IMR-90 (cell line): ENCODE measurements at regions not wholly inside any gene's neighbourhood (a gene's known extent, or its start where the extent isn't known, plus 50 kb on each side); places are given as distances from the start of the nearest gene placed in this dataset.

ENCODE experiments used
- ATAC-seq: fragments of 200-7000 bp; cut with Tn5 transposase; 2 replicates; pipeline ENCODE4 v1.9.1; 2020; ENCODE audit warnings: low read depth, mild to moderate bottlenecking, moderate library complexity
- BruUV-seq: library from RNA; stranded (reverse); fragments of 400-500 nt; replicated peaks from 2 replicates; lab custom pipeline; 2021; lab: Mats Ljungman, UMichigan
- CTCF ChIA-PET: fragments of 300-600 bp; formaldehyde crosslinking; extraction: SDS; loops from one replicate; lab custom pipeline; 2021; ENCODE audit warnings: antibody characterized with exemption; lab: Yijun Ruan, JAX
- POLR2A ChIA-PET: fragments of 300-600 bp; sonication (Branson Sonifier 250); formaldehyde crosslinking; loops from one replicate; lab custom pipeline; 2022; ENCODE audit warnings: antibody characterized with exemption; ENCODE audit not compliant: unreplicated experiment; lab: Charles Lee
- DNase-seq: peaks from one replicate; pipeline ENCODE4 v3.0.0; 2013
- H2AFZ ChIP-seq: replicated peaks from 2 replicates; pipeline ENCODE3; 2013; ENCODE audit warnings: low read length, mild to moderate bottlenecking; ENCODE audit not compliant: poor library complexity
- H2AK5ac ChIP-seq: 2 replicates; pipeline ENCODE4 v1.6.1; 2013; ENCODE audit warnings: low read depth, low read length, inconsistent platforms
- H2AK9ac ChIP-seq: replicated peaks from 2 replicates; pipeline ENCODE3; 2013; ENCODE audit warnings: mild to moderate bottlenecking, low read depth, low read length, moderate library complexity; ENCODE audit not compliant: poor library complexity
- H2BK120ac ChIP-seq: 2 replicates; pipeline ENCODE4 v1.6.1; 2013; ENCODE audit warnings: low read depth, low read length, inconsistent platforms
- H2BK15ac ChIP-seq: 3 replicates; pipeline ENCODE4 v1.6.1; 2013; ENCODE audit warnings: low read depth, low read length, inconsistent platforms
- H2BK20ac ChIP-seq: 2 replicates; pipeline ENCODE4 v1.6.1; 2013; ENCODE audit warnings: low read depth, mild to moderate bottlenecking, inconsistent platforms, low read length, moderate library complexity
- H2BK5ac ChIP-seq: 2 replicates; pipeline ENCODE4 v1.6.1; 2013; ENCODE audit warnings: mild to moderate bottlenecking, low read depth, low read length, inconsistent platforms; ENCODE audit not compliant: poor library complexity, severe bottlenecking
- H3K14ac ChIP-seq: replicated peaks from 2 replicates; pipeline ENCODE4 v1.6.1; 2013; ENCODE audit warnings: low read depth, low read length, inconsistent platforms
- H3K18ac ChIP-seq: 2 replicates; pipeline ENCODE4 v1.6.1; 2013; ENCODE audit warnings: low read depth, low read length, control low read depth
- H3K23ac ChIP-seq: 2 replicates; pipeline ENCODE4 v1.6.1; 2013; ENCODE audit warnings: low read depth, low read length, inconsistent platforms
- H3K27ac ChIP-seq: 2 replicates; pipeline ENCODE4 v1.5.1; 2013; ENCODE audit warnings: mild to moderate bottlenecking, control low read depth, low read length; ENCODE audit not compliant: insufficient read depth
- H3K27me3 ChIP-seq: 2 replicates; pipeline ENCODE4 v1.6.1; 2013; ENCODE audit warnings: low read length; ENCODE audit not compliant: control insufficient read depth, insufficient read depth
- H3K36me3 ChIP-seq: 2 replicates; pipeline ENCODE4 v1.6.1; 2013; ENCODE audit warnings: low read length, mixed read lengths; ENCODE audit not compliant: control insufficient read depth, insufficient read depth
- H3K4ac ChIP-seq: 2 replicates; pipeline ENCODE4 v1.6.1; 2013; ENCODE audit warnings: low read depth, low read length, inconsistent platforms
- H3K4me1 ChIP-seq: 2 replicates; pipeline ENCODE4 v1.6.1; 2013; ENCODE audit warnings: low read length, mixed read lengths; ENCODE audit not compliant: control insufficient read depth, insufficient read depth
- H3K4me2 ChIP-seq: 2 replicates; pipeline ENCODE4 v1.6.1; 2013; ENCODE audit warnings: low read depth, mild to moderate bottlenecking, control low read depth, low read length, moderate library complexity
- H3K4me3 ChIP-seq: 2 replicates; pipeline ENCODE4 v1.5.1; 2013; ENCODE audit warnings: low read depth, mild to moderate bottlenecking, control low read depth, low read length, moderate library complexity; ENCODE audit not compliant: insufficient read depth
- H3K56ac ChIP-seq: 2 replicates; pipeline ENCODE4 v1.6.1; 2013; ENCODE audit warnings: low read length, inconsistent platforms; ENCODE audit not compliant: insufficient read depth; ENCODE audit errors: extremely low read depth
- H3K79me1 ChIP-seq, 2 experiments: 2 replicates each; pipeline ENCODE4 v1.6.1; 2013; ENCODE audit warnings: low read length in 2 of 2, inconsistent platforms in 1 of 2, low read depth in 1 of 2
- H3K9ac ChIP-seq: 2 replicates; pipeline ENCODE4 v1.6.1; 2013; ENCODE audit warnings: low read depth, low read length, control low read depth
- H3K9me1 ChIP-seq: 2 replicates; pipeline ENCODE4 v1.6.1; 2013; ENCODE audit warnings: low read length, inconsistent platforms; ENCODE audit not compliant: insufficient read depth
- H3K9me3 ChIP-seq: 2 replicates; pipeline ENCODE4 v1.6.1; 2013; ENCODE audit warnings: low read length; ENCODE audit not compliant: control insufficient read depth, insufficient read depth
- H4K20me1 ChIP-seq: 2 replicates; pipeline ENCODE4 v1.6.1; 2013; ENCODE audit warnings: low read length, inconsistent platforms; ENCODE audit not compliant: insufficient read depth
- H4K5ac ChIP-seq: 2 replicates; pipeline ENCODE4 v1.6.1; 2013; ENCODE audit warnings: mild to moderate bottlenecking, low read depth, low read length, control low read depth
- H4K8ac ChIP-seq, 2 experiments: 2 replicates each; pipeline ENCODE4 v1.6.1; 2013; ENCODE audit warnings: low read depth in 2 of 2, low read length in 2 of 2, control low read depth in 1 of 2, inconsistent platforms in 1 of 2
- H4K91ac ChIP-seq: 2 replicates; pipeline ENCODE4 v1.6.1; 2013; ENCODE audit warnings: low read depth, low read length, inconsistent platforms; ENCODE audit not compliant: insufficient read depth
- BHLHE40 ChIP-seq: fragments of 150-350 bp; IDR thresholded peaks from 2 replicates; pipeline ENCODE4 v1.6.1; 2016; ENCODE audit warnings: mild to moderate bottlenecking, low read depth, low read length
- CEBPB ChIP-seq: IDR thresholded peaks from 2 replicates; pipeline ENCODE4 v1.6.1; 2012; ENCODE audit warnings: low read depth, low read length, improper control_type of control experiment
- CHD1 ChIP-seq: IDR thresholded peaks from 2 replicates; pipeline ENCODE4 v1.6.1; 2012; ENCODE audit warnings: low read depth, low read length, improper control_type of control experiment
- CTCF ChIP-seq: conservative IDR thresholded peaks from 2 replicates; pipeline ENCODE4 v1.5.1; 2012; ENCODE audit warnings: mild to moderate bottlenecking, low read depth, low read length, improper control_type of control experiment
- FOS ChIP-seq: fragments of 150-350 bp; IDR thresholded peaks from 2 replicates; pipeline ENCODE4 v1.6.1; 2016; ENCODE audit warnings: low read depth, low read length
- MAFK ChIP-seq: IDR thresholded peaks from 2 replicates; pipeline ENCODE4 v1.6.1; 2012; ENCODE audit warnings: low read depth, low read length, improper control_type of control experiment
- MAZ ChIP-seq: IDR thresholded peaks from 2 replicates; pipeline ENCODE4 v1.6.1; 2012; ENCODE audit warnings: low read depth, mild to moderate bottlenecking, low read length, improper control_type of control experiment, moderate library complexity, borderline replicate concordance
- MXI1 ChIP-seq: IDR thresholded peaks from 2 replicates; pipeline ENCODE4 v1.6.1; 2012; ENCODE audit warnings: low read depth, mild to moderate bottlenecking, low read length, moderate library complexity, borderline replicate concordance
- NFE2L2 ChIP-seq: fragments of 150-350 bp; IDR thresholded peaks from 2 replicates; pipeline ENCODE4 v1.6.1; 2016; ENCODE audit warnings: low read depth, mild to moderate bottlenecking, low read length
- POLR2A ChIP-seq: IDR thresholded peaks from 2 replicates; pipeline ENCODE4 v1.6.1; 2012; ENCODE audit warnings: mild to moderate bottlenecking, low read depth, low read length
- RAD21 ChIP-seq: IDR thresholded peaks from 2 replicates; pipeline ENCODE4 v1.6.1; 2012; ENCODE audit warnings: low read length, improper control_type of control experiment
- RCOR1 ChIP-seq: IDR thresholded peaks from 2 replicates; pipeline ENCODE4 v1.6.1; 2012; ENCODE audit warnings: mild to moderate bottlenecking, low read length, improper control_type of control experiment; ENCODE audit not compliant: insufficient replicate concordance
- RFX5 ChIP-seq: IDR thresholded peaks from 2 replicates; pipeline ENCODE4 v1.8.0; 2012; ENCODE audit warnings: low read depth, mild to moderate bottlenecking, low read length, moderate library complexity
- SMC3 ChIP-seq: fragments of 150-350 bp; IDR thresholded peaks from 2 replicates; pipeline ENCODE4 v1.6.1; 2016; ENCODE audit warnings: low read depth, mild to moderate bottlenecking, antibody characterized with exemption, low read length, moderate library complexity
- USF2 ChIP-seq: fragments of 150-350 bp; IDR thresholded peaks from 2 replicates; pipeline ENCODE4 v1.6.1; 2017; ENCODE audit warnings: mild to moderate bottlenecking, antibody characterized with exemption, low read length, low read depth
- WGBS, 2 experiments: methylation state at CpG; one replicate each; pipeline versions ENCODE4 v1.1.5 to v1.1.7; 2013; ENCODE audit warnings: missing lambda C conversion rate in 2 of 2; ENCODE audit not compliant: insufficient read length in 1 of 2; ENCODE audit errors: extremely low coverage in 2 of 2; 5-methylcytosine and 5-hydroxymethylcytosine counted together
- dilution Hi-C: fragments of 300-500 bp; cut with HindIII; formaldehyde crosslinking; loops from one replicate; pipeline ENCODE4 v1.14.3; 2018; ENCODE audit warnings: low sequenced_read_pairs; ENCODE audit not compliant: unreplicated experiment
- in situ Hi-C: fragments of 300-500 bp; cut with MboI; formaldehyde crosslinking; loops from 3 replicates; pipeline ENCODE4 v1.14.3; 2019; ENCODE audit warnings: low sequenced_read_pairs, inconsistent platforms, mixed read lengths
- intact Hi-C: fragments of 100-400 bp; cut with micrococcal nuclease; formaldehyde crosslinking; loops from 2 replicates; pipeline ENCODE4 v1.10.0; 2022
- TF ChIP-seq, protein P1 (sequence below): fragments of 150-350 bp; IDR thresholded peaks from 2 replicates; pipeline ENCODE4 v1.6.1; 2016; ENCODE audit warnings: low read depth, mild to moderate bottlenecking, low read length, moderate library complexity, borderline replicate concordance

- no peak for ATAC-seq
- CTCF ChIA-PET: no interaction called here
- Histone ChIP-seq H2BK15ac (no peak overlapping the region), H2AK5ac (no peak overlapping the region), H2AFZ (no peak overlapping the region), H3K14ac (no peak overlapping the region), H2BK120ac (no peak overlapping the region), H3K9ac (no peak overlapping the region), H2BK20ac (no peak overlapping the region), H3K27me3 (peaks cover 53% of the 10 kb centered on the region), H4K91ac (no peak overlapping the region), H3K56ac (no peak overlapping the region), H4K20me1 (no peaks in the 10 kb centered on the region), H3K9me1 (no peaks in the 10 kb centered on the region), H3K9me3 (no peaks in the 10 kb centered on the region), H3K79me1 (no peaks in the 10 kb centered on the region), H4K8ac (no peak overlapping the region), H3K23ac (no peak overlapping the region), H3K4me3 (no peak overlapping the region), H2AK9ac (no peak overlapping the region), H3K18ac (no peak overlapping the region), H3K4me1 (no peaks in the 10 kb centered on the region), H3K27ac (no peak overlapping the region), H4K5ac (no peak overlapping the region), H3K4me2 (no peak overlapping the region), H3K36me3 (no peaks in the 10 kb centered on the region), H3K4ac (no peak overlapping the region), H2BK5ac (peak overlapping the region; percentile 15)
- POLR2A ChIA-PET: no interaction called here
- WGBS, 2 experiments: 86 to 100% methylated on average over 5 to 9 of the region's 16 CpGs
- BruUV-seq: no TSS peak
- in situ Hi-C loops (no loop called here), dilution Hi-C loops (no loop called here), intact Hi-C loops (no loop called here)
- TF ChIP-seq MAFK: no peak
- no peak for TF ChIP-seq RCOR1
- no peak for TF ChIP-seq MAZ
- TF ChIP-seq NFE2L2: no peak
- TF ChIP-seq BHLHE40: no peak
- no peak for TF ChIP-seq POLR2A
- TF ChIP-seq, protein P1, sequence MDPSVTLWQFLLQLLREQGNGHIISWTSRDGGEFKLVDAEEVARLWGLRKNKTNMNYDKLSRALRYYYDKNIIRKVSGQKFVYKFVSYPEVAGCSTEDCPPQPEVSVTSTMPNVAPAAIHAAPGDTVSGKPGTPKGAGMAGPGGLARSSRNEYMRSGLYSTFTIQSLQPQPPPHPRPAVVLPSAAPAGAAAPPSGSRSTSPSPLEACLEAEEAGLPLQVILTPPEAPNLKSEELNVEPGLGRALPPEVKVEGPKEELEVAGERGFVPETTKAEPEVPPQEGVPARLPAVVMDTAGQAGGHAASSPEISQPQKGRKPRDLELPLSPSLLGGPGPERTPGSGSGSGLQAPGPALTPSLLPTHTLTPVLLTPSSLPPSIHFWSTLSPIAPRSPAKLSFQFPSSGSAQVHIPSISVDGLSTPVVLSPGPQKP: no peak
- no peak for TF ChIP-seq CTCF
- no peak for TF ChIP-seq USF2
- TF ChIP-seq CHD1: no peak
- no peak for TF ChIP-seq RAD21
- no peak for TF ChIP-seq RFX5
- TF ChIP-seq CEBPB: no peak
- TF ChIP-seq FOS: no peak
- no peak for TF ChIP-seq MXI1
- no peak for TF ChIP-seq SMC3
- peak; percentile 64 for DNase-seq
Observed at GRCh38 chr3:194285024-194285849, 65.9 kb downstream of the CPN2 start.
